ENCODE measurements at regions not wholly inside any gene's neighbourhood (a gene's known extent, or its start where the extent isn't known, plus 50 kb on each side); places are given as distances from the start of the nearest gene placed in this dataset.

GRCh38 chr2:241924069-241924908, 54.8 kb downstream of the RTP5 start:
- in situ Hi-C loops (cut with HindIII; ENCODE audit: low sequenced_read_pairs), result no loop called here
- H3K4me3 ChIP-seq (ENCODE audit: low read depth, low read length), result no peak overlapping the region
- no peak for TF ChIP-seq CTCF (IDR thresholded peaks at IDR 0.05; ENCODE audit: low read depth, low read length)
- no peak for DNase-seq (ENCODE audit: low read depth, low spot score)

- TF ChIP-seq CTCF (IDR thresholded peaks at IDR 0.05; ENCODE audit: low read depth, low read length), result no peak
- in situ Hi-C loops (cut with HindIII; ENCODE audit: low sequenced_read_pairs), result no loop called here
- no peak for DNase-seq (ENCODE audit: low read depth, low spot score)
- no peak overlapping the region for H3K4me3 ChIP-seq (ENCODE audit: low read depth, low read length)
These were observed 55.4 kb downstream of the RTP5 start for GRCh38 chr2:241924909-241925250.

GRCh38 chr2:241925277-241925676, 55.7 kb downstream of the RTP5 start:
- no peak for DNase-seq (ENCODE audit: low read depth, low spot score)
- H3K4me3 ChIP-seq (ENCODE audit: low read depth, low read length), result no peak overlapping the region
- TF ChIP-seq CTCF (IDR thresholded peaks at IDR 0.05; ENCODE audit: low read depth, low read length), result no peak
- in situ Hi-C loops (cut with HindIII; ENCODE audit: low sequenced_read_pairs), result no loop called here

GRCh38 chr2:241925821-241926441, 56.4 kb downstream of the RTP5 start:
- in situ Hi-C loops (cut with HindIII; ENCODE audit: low sequenced_read_pairs), result no loop called here
- TF ChIP-seq CTCF (IDR thresholded peaks at IDR 0.05; ENCODE audit: low read depth, low read length), result no peak
- no peak for DNase-seq (ENCODE audit: low read depth, low spot score)
- no peak overlapping the region for H3K4me3 ChIP-seq (ENCODE audit: low read depth, low read length)

GRCh38 chr2:241926541-241927311, 57.2 kb downstream of the RTP5 start:
- no peak overlapping the region for H3K4me3 ChIP-seq (ENCODE audit: low read depth, low read length)
- DNase-seq (ENCODE audit: low read depth, low spot score), result no peak
- in situ Hi-C loops (cut with HindIII; ENCODE audit: low sequenced_read_pairs), result no loop called here
- no peak for TF ChIP-seq CTCF (IDR thresholded peaks at IDR 0.05; ENCODE audit: low read depth, low read length)

GRCh38 chr2:241929551-241930490, 60.3 kb downstream of the RTP5 start:
- no peak for DNase-seq (ENCODE audit: low read depth, low spot score)
- H3K4me3 ChIP-seq (ENCODE audit: low read depth, low read length), result no peak overlapping the region
- in situ Hi-C loops (cut with HindIII; ENCODE audit: low sequenced_read_pairs), result no loop called here
- TF ChIP-seq CTCF (IDR thresholded peaks at IDR 0.05; ENCODE audit: low read depth, low read length), result no peak
